ENCODE measurements at regions not wholly inside any gene's neighbourhood (a gene's known extent, or its start where the extent isn't known, plus 50 kb on each side); places are given as distances from the start of the nearest gene placed in this dataset.

- Histone ChIP-seq H3K9me1 (replicated peaks; ENCODE audit: control insufficient read depth, extremely low read depth, insufficient read depth, low read length) (no peaks in the 10 kb centered on the region), H3K9ac (replicated peaks; ENCODE audit: extremely low read depth, insufficient read depth, low read length) (peak overlapping the region; percentile 50), H3K27me3 (ENCODE audit: control insufficient read depth in 2 of 2, insufficient read depth in 2 of 2, low read length in 2 of 2) (no peaks in the 10 kb centered on the region), H2AFZ (ENCODE audit: low read depth, low read length) (peak overlapping the region; percentile 89), H3K4me2 (ENCODE audit: insufficient read depth, low read length) (peak overlapping the region; percentile 20), H3K4me1 (ENCODE audit: control insufficient read depth, extremely low read depth, insufficient read depth, low read length) (peaks cover 39% of the 10 kb centered on the region), H3K36me3 (ENCODE audit: control insufficient read depth in 2 of 2, extremely low read depth in 1 of 2, insufficient read depth in 2 of 2, low read length in 2 of 2) (no peaks in the 10 kb centered on the region), H3K27ac (ENCODE audit: insufficient read depth, low read depth, low read length) (peak overlapping the region; percentile 80), H3K4me3 (replicated peaks in 1 of 3; ENCODE audit: insufficient read depth in 1 of 3, low read depth in 1 of 3, low read length in 3 of 3) (no peak overlapping the region), H3K9me3 (replicated peaks; ENCODE audit: control insufficient read depth, insufficient read depth, low read length) (no peaks in the 10 kb centered on the region), H4K20me1 (replicated peaks; ENCODE audit: control insufficient read depth, extremely low read depth, insufficient read depth, low read length) (no peaks in the 10 kb centered on the region), H3K79me2 (ENCODE audit: control insufficient read depth, insufficient read depth, low read length) (no peaks in the 10 kb centered on the region)
- peak; percentile 81 for DNase-seq (ENCODE audit: low read depth, low spot score)
- no peak for FAIRE-seq
- intact Hi-C loops (cut with micrococcal nuclease) (loop anchor here (2.0 to 10.0 kb wide), 7 partner anchors 129 to 696 kb away; no protein-coding TSS in a partner anchor), dilution Hi-C loops (cut with MboI; ENCODE audit: extremely low pct_ligation_motif_present, low sequenced_read_pairs) (no loop called here)
- CTCF ChIA-PET, result interaction anchor here (0.9 to 1.4 kb wide), 3 partner anchors 10 to 278 kb away, joined by 3 to 4 read pairs (median 4); no protein-coding TSS in a partner anchor
- TF ChIP-seq GATA2 (IDR thresholded peaks at IDR 0.05; ENCODE audit: insufficient read depth, insufficient read length, low read depth, low read length) (peak; percentile 23), FOS (IDR thresholded peaks at IDR 0.05; ENCODE audit: borderline replicate concordance, insufficient read depth, low read length) (no peak)
- no TSS peak for BruUV-seq (replicated peaks)
- POLR2A ChIA-PET, result no interaction called here
Measured at GRCh38 chr9:13705918-13706317, 426.4 kb upstream of the MPDZ start.

GRCh38 chr9:13705373-13705772 is 425.9 kb upstream of the MPDZ start:
- no TSS peak for BruUV-seq (replicated peaks)
- no peaks in the 10 kb centered on the region for H4K20me1 ChIP-seq (replicated peaks; ENCODE audit: control insufficient read depth, extremely low read depth, insufficient read depth, low read length)
- CTCF ChIA-PET, result interaction anchor here (0.9 to 1.4 kb wide), 3 partner anchors 15 to 278 kb away, joined by 3 to 4 read pairs (median 4); no protein-coding TSS in a partner anchor
- H3K4me1 ChIP-seq (ENCODE audit: control insufficient read depth, extremely low read depth, insufficient read depth, low read length), result peaks cover 39% of the 10 kb centered on the region
- dilution Hi-C loops (cut with MboI; ENCODE audit: extremely low pct_ligation_motif_present, low sequenced_read_pairs) (no loop called here), intact Hi-C loops (cut with micrococcal nuclease) (loop anchor here (5.0 to 10.0 kb wide), 5 partner anchors 128 to 697 kb away; no protein-coding TSS in a partner anchor)
- H2AFZ ChIP-seq (ENCODE audit: low read depth, low read length), result peak overlapping the region; percentile 89
- POLR2A ChIA-PET, result no interaction called here
- H3K9me1 ChIP-seq (replicated peaks; ENCODE audit: control insufficient read depth, extremely low read depth, insufficient read depth, low read length), result no peaks in the 10 kb centered on the region
- H3K4me2 ChIP-seq (ENCODE audit: insufficient read depth, low read length), result peak overlapping the region; percentile 20
- no peaks in the 10 kb centered on the region for H3K36me3 ChIP-seq (ENCODE audit: control insufficient read depth in 2 of 2, extremely low read depth in 1 of 2, insufficient read depth in 2 of 2, low read length in 2 of 2)
- H3K9ac ChIP-seq (replicated peaks; ENCODE audit: extremely low read depth, insufficient read depth, low read length), result peak overlapping the region; percentile 50
- no peak overlapping the region for H3K4me3 ChIP-seq (replicated peaks in 1 of 3; ENCODE audit: insufficient read depth in 1 of 3, low read depth in 1 of 3, low read length in 3 of 3)
- TF ChIP-seq POLR2AphosphoS5 (IDR thresholded peaks at IDR 0.05; ENCODE audit: insufficient read depth, low read depth, low read length), result peak; percentile 58
- TF ChIP-seq EZH2 (IDR thresholded peaks at IDR 0.05; ENCODE audit: borderline replicate concordance, low read depth, low read length, severe bottlenecking), result no peak
- TF ChIP-seq FOS (IDR thresholded peaks at IDR 0.05; ENCODE audit: borderline replicate concordance, insufficient read depth, low read length), result peak; percentile 61
- TF ChIP-seq POLR2A (IDR thresholded peaks at IDR 0.05; ENCODE audit: low read depth, low read length), result peak; percentile 48
- TF ChIP-seq GATA2 (IDR thresholded peaks at IDR 0.05; ENCODE audit: insufficient read depth, insufficient read length, low read depth, low read length), result peak; percentile 55
- H3K27ac ChIP-seq (ENCODE audit: insufficient read depth, low read depth, low read length), result peak overlapping the region; percentile 80
- no peaks in the 10 kb centered on the region for H3K9me3 ChIP-seq (replicated peaks; ENCODE audit: control insufficient read depth, insufficient read depth, low read length)
- DNase-seq (ENCODE audit: low read depth, low spot score), result peak; percentile 85
- no peaks in the 10 kb centered on the region for H3K79me2 ChIP-seq (ENCODE audit: control insufficient read depth, insufficient read depth, low read length)
- FAIRE-seq, result peak; percentile 77
- no peaks in the 10 kb centered on the region for H3K27me3 ChIP-seq (ENCODE audit: control insufficient read depth in 2 of 2, insufficient read depth in 2 of 2, low read length in 2 of 2)

All from endothelial cell of umbilical vein (primary cell).